ENCODE measurements at regions not wholly inside any gene's neighbourhood (a gene's known extent, or its start where the extent isn't known, plus 50 kb on each side); places are given as distances from the start of the nearest gene placed in this dataset.
"Not testable (repeated sequence)": the region's sequence is repeated elsewhere in the genome, so short reads cannot be mapped to it uniquely, and the experiment has no call there.

- no peak for DNase-seq (ENCODE audit: low read depth in 4 of 4, low spot score in 3 of 4)
Observed at GRCh38 chr9:3773362-3774060, 247.7 kb upstream of the RFX3 start.

GRCh38 chr9:3769646-3770045, 243.8 kb upstream of the RFX3 start:
- DNase-seq (ENCODE audit: low read depth in 4 of 4, low spot score in 3 of 4) = no peak

GRCh38 chr9:3768712-3769457, 243.1 kb upstream of the RFX3 start:
- DNase-seq (ENCODE audit: low read depth in 4 of 4, low spot score in 3 of 4) = no peak

- DNase-seq (ENCODE audit: low read depth in 4 of 4, low spot score in 3 of 4) = no peak
Observed at GRCh38 chr9:3768286-3768685, 242.5 kb upstream of the RFX3 start.

- DNase-seq (ENCODE audit: low read depth in 4 of 4, low spot score in 3 of 4) = no peak
Observed at GRCh38 chr9:3762076-3762475, 236.3 kb upstream of the RFX3 start.

- peak in 1 of 4 donors; percentile 41 for DNase-seq (ENCODE audit: low read depth in 4 of 4, low spot score in 3 of 4)
Observed at GRCh38 chr9:3760031-3760430, 234.2 kb upstream of the RFX3 start.

- no peak for DNase-seq (ENCODE audit: low read depth in 4 of 4, low spot score in 3 of 4)
Observed at GRCh38 chr9:3758816-3759576, 233.2 kb upstream of the RFX3 start.

GRCh38 chr9:3756071-3756470, 230.3 kb upstream of the RFX3 start:
- DNase-seq (ENCODE audit: low read depth in 4 of 4, low spot score in 3 of 4) = no peak

- DNase-seq (ENCODE audit: low read depth in 4 of 4, low spot score in 3 of 4) = no peak
Observed at GRCh38 chr9:3751125-3751758, 225.4 kb upstream of the RFX3 start.

- DNase-seq (ENCODE audit: low read depth in 4 of 4, low spot score in 3 of 4) = no peak
Observed at GRCh38 chr9:3750321-3750720, 224.5 kb upstream of the RFX3 start.

- no peak for DNase-seq (ENCODE audit: low read depth in 4 of 4, low spot score in 3 of 4)
Observed at GRCh38 chr9:3746296-3747275, 220.8 kb upstream of the RFX3 start.

- no peak for DNase-seq (ENCODE audit: low read depth in 4 of 4, low spot score in 3 of 4)
Observed at GRCh38 chr9:3743901-3744413, 218.2 kb upstream of the RFX3 start.

GRCh38 chr9:3742586-3742985, 216.8 kb upstream of the RFX3 start:
- no peak for DNase-seq (ENCODE audit: low read depth in 4 of 4, low spot score in 3 of 4)

GRCh38 chr9:3741729-3742128, 215.9 kb upstream of the RFX3 start:
- no peak for DNase-seq (ENCODE audit: low read depth in 4 of 4, low spot score in 3 of 4)

- DNase-seq (ENCODE audit: low read depth in 4 of 4, low spot score in 3 of 4) = no peak
Observed at GRCh38 chr9:3740690-3741419, 215.1 kb upstream of the RFX3 start.

GRCh38 chr9:3736161-3736560, 210.4 kb upstream of the RFX3 start:
- DNase-seq (ENCODE audit: low read depth in 4 of 4, low spot score in 3 of 4) = no peak

GRCh38 chr9:3735251-3735650, 209.4 kb upstream of the RFX3 start:
- DNase-seq (ENCODE audit: low read depth in 4 of 4, low spot score in 3 of 4) = no peak

- DNase-seq (ENCODE audit: low read depth in 4 of 4, low spot score in 3 of 4) = not testable (repeated sequence)
Observed at GRCh38 chr9:3733527-3734262, 207.9 kb upstream of the RFX3 start.
